VCaP (cell line): ENCODE measurements at regions not wholly inside any gene's neighbourhood (a gene's known extent, or its start where the extent isn't known, plus 50 kb on each side); places are given as distances from the start of the nearest gene placed in this dataset.

Experiments
- H3K27ac ChIP-seq: fragments of 450-650 bp; 2 replicates; pipeline ENCODE4 v1.5.1; 2017
- TF ChIP-seq, protein P1 (sequence below): fragments of 450-650 bp; conservative IDR thresholded peaks from 2 replicates; pipeline ENCODE4 v1.5.1; 2017; ENCODE audit warnings: mild to moderate bottlenecking, moderate library complexity

DNA sequence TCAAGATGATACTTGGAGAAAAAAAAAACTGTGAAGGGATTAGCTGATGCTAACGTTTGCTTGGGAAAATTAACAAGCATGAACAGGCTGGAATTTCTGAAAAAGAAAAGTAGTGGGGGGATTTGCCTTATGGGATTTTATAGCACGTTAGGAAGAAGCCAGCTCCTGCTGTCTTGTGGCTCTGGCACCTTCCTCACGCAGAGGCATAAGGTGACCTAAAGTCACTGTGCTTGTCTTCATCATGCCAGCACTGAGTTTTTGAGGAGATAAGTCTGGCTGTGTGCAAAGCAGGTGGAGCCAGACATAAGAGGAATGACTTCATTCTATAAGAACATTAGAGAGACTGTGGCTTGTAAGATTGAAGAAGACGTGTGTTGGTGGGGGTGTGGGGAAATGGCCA is 94.4 kb upstream of the MAP1B start:
- TF ChIP-seq, protein P1, sequence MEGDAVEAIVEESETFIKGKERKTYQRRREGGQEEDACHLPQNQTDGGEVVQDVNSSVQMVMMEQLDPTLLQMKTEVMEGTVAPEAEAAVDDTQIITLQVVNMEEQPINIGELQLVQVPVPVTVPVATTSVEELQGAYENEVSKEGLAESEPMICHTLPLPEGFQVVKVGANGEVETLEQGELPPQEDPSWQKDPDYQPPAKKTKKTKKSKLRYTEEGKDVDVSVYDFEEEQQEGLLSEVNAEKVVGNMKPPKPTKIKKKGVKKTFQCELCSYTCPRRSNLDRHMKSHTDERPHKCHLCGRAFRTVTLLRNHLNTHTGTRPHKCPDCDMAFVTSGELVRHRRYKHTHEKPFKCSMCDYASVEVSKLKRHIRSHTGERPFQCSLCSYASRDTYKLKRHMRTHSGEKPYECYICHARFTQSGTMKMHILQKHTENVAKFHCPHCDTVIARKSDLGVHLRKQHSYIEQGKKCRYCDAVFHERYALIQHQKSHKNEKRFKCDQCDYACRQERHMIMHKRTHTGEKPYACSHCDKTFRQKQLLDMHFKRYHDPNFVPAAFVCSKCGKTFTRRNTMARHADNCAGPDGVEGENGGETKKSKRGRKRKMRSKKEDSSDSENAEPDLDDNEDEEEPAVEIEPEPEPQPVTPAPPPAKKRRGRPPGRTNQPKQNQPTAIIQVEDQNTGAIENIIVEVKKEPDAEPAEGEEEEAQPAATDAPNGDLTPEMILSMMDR = no peak
- H3K27ac ChIP-seq = no peak overlapping the region

DNA sequence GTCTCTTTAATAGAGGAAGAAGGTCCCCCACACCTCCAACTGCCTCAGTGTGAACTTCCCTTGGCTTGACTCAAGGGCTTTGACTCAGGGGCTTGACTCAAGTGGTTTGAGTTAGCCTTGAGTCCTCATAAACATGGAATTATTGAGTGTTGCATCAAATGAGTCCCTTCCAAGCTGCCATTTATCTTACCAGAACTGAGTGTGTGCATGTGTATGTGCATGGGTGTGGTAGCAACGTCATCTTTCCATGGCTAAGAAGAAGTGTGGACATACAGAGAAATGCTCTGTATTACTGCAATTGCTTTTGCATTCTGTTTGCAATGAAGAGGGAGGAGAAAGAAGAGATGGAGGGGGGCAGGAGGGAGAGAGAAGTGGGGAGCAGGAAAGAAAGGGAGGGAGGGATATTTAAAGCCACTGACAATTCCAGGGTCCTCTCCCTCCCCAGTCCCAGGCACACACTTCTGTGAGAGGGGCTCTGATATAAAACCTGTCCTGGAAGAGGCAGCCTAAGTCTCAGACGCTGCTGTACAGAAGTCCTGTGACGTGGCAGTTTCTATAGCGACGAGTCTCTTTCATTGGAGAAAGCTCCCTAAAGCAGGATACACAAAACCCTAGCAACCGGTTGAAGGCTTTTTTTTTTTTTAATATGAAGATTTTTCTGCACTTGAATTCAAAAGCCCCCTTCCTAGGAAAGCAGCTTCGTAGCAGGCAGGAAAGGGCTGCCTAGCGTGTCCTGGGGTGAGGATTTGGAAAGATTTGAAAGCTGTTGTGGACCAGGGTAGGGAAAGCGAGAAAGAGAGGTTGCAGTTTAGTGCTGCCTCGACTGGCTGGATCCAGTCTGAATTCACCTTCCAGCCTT is 93.3 kb upstream of the MAP1B start:
- H3K27ac ChIP-seq = no peak overlapping the region
- TF ChIP-seq, protein P1 = no peak

DNA sequence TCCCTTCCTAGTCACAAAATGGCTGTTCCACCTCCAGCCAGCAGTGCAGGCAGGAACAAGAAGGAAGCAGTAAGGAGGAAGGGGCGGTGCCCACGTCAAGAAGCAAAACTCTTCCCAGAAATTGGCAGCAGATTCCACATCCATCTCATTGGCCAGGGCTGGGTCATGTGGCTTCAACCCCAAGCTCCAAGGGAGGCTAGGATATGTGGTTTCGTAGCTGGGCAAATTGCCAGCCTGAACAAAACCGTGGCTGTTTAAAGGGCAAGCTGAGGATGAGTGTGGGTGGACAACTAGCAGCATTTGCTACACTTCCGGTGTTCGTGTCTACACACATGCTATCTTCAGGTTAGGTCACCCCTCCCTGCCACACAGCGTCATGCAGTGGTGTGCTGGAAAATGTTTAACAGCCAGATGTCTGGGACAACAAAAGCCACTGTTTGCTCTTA is 92.1 kb upstream of the MAP1B start:
- no peak overlapping the region for H3K27ac ChIP-seq

DNA sequence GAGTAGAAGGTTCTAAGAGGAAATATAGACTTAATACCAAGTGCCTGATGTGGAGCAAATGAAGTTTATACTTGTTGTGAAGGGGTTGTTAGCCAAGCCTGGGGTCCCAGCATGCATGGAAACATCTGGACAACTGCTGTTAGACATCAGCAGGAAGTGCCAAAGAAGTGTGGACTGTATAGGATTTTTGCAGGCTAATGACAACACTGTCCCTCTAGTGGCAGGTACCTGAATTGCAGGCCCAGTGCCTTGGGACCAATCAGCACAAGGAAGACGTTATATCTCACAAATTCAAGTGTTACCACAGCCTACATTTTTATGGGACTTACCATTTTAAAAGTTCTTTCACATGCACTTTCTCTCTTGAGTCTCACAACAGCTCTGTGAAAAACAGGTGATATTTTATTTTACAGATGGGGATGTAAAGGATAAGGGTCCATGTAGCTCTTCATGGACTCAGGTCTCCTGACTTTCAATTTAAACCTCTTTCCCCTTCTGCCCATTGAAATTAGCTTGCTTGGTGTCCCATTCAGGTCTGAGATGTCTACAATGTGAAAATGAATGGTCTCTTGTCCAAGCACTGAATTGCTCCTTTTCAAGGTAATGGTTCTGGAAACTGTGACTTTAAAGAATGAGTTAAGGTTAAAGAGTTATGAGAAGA is 89.0 kb upstream of the MAP1B start:
- TF ChIP-seq, protein P1 = peak; percentile 79
- H3K27ac ChIP-seq = no peak overlapping the region

More for the DNA sequence above, 92.1 kb upstream of the MAP1B start:
- TF ChIP-seq, protein P1 = no peak

DNA sequence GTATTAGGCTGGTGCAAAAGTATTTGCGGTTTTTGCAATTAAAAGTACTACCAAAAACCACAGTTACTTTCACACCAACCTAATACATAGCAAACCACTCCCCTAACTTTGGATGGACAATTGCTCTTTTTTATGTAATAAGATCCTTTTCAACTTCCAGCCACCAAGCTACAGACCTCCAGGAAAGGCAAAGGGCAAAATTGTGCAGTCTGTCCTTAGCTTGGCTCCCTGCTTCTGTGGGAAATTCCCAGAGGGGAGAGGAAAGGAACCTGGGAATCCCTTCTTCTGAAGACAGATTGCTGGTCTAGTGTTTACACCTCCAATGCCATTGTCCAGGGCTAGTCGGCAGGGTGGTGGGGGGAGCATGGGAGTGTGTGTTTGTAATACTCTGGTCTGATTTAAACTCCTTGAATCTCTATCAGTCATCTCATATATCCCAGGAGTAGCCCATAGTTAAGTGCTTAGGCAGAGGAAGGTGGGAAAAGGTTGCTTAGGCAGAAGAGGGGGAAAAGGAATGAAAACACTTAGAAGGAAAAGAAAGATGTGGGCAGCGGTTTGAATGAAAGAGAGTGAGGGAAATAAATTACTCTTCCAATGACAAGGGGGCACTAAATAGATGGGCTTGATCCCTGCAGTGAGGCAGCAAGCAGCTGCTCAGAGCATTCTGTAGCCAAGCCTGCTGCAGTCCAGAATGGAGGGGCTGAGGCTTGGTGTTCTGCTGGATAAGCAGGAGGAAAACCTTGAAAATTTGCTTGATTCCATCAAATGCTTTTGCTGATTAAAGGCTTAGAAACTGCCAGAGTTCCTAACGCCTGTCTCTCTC is 86.9 kb upstream of the MAP1B start:
- no peak overlapping the region for H3K27ac ChIP-seq
- TF ChIP-seq, protein P1 = no peak

DNA sequence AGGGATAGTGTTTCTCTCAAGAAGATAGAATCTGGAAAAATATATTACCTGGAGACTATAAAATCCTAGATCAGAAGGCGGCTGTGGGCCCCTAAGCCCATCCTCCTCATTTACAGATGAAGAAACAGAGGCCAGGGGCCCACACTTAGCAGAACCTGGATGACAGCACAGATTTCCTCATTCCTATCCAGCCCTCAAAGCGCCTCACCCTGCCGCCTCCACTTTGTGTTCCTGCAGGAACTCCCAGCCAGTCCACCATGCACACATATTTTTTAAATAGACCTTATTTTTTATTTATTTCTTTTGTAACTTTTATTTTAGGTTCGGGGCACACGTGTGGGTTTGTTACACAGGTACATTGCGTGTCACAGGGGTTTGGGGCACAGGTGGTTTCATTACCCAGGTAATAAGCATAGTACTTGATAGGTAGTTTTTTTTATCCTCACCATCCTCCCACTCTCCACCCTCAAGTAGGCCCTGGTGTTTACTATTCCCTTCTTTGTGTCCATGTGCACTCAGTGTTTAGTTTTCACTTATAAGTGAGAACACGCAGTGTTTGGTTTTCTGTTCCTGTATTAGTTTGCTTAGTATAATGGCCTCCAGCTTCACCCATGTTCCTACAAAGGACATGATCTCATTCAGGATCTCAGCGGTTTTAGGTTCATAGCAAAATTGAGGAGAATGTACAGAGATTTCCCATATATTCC is 85.5 kb upstream of the MAP1B start:
- TF ChIP-seq, protein P1 = no peak
- no peak overlapping the region for H3K27ac ChIP-seq
